ENCODE measurements at regions not wholly inside any gene's neighbourhood (a gene's known extent, or its start where the extent isn't known, plus 50 kb on each side); places are given as distances from the start of the nearest gene placed in this dataset.

GRCh38 chr4:134326866-134327265 is 125.3 kb upstream of the PABPC4L start:
- TF ChIP-seq CTCF (IDR thresholded peaks at IDR 0.05) (no peak), POLR2A (IDR thresholded peaks at IDR 0.05) (no peak), EP300 (IDR thresholded peaks at IDR 0.05) (no peak), POLR2AphosphoS5 (IDR thresholded peaks at IDR 0.05) (no peak)

Data from gastroesophageal sphincter (tissue), 3 donors.